ENCODE measurements at regions not wholly inside any gene's neighbourhood (a gene's known extent, or its start where the extent isn't known, plus 50 kb on each side); places are given as distances from the start of the nearest gene placed in this dataset.

- TF ChIP-seq CTCF (IDR thresholded peaks at IDR 0.05; ENCODE audit: low read depth, low read length, missing control alignments): no peak
- no peak overlapping the region for H3K4me3 ChIP-seq (ENCODE audit: low read depth, low read length)
- no peak for DNase-seq (ENCODE audit: low read depth)
These were observed 109.7 kb downstream of the TMTC3 start for GRCh38 chr12:88251798-88252197.

GRCh38 chr12:88253371-88253978, 111.4 kb downstream of the TMTC3 start:
- DNase-seq (ENCODE audit: low read depth): no peak
- TF ChIP-seq CTCF (IDR thresholded peaks at IDR 0.05; ENCODE audit: low read depth, low read length, missing control alignments): no peak
- H3K4me3 ChIP-seq (ENCODE audit: low read depth, low read length): no peak overlapping the region

- H3K4me3 ChIP-seq (ENCODE audit: low read depth, low read length): no peak overlapping the region
- no peak for DNase-seq (ENCODE audit: low read depth)
- no peak for TF ChIP-seq CTCF (IDR thresholded peaks at IDR 0.05; ENCODE audit: low read depth, low read length, missing control alignments)
These were observed 113.1 kb downstream of the TMTC3 start for GRCh38 chr12:88255224-88255623.

- TF ChIP-seq CTCF (IDR thresholded peaks at IDR 0.05; ENCODE audit: low read depth, low read length, missing control alignments): no peak
- no peak for DNase-seq (ENCODE audit: low read depth)
These were observed 113.7 kb downstream of the TMTC3 start for GRCh38 chr12:88255847-88256246.

GRCh38 chr12:88258396-88258795, 116.3 kb downstream of the TMTC3 start:
- TF ChIP-seq CTCF (IDR thresholded peaks at IDR 0.05; ENCODE audit: low read depth, low read length, missing control alignments): no peak
- H3K4me3 ChIP-seq (ENCODE audit: low read depth, low read length): no peak overlapping the region
- DNase-seq (ENCODE audit: low read depth): no peak

More at GRCh38 chr12:88255847-88256246, 113.7 kb downstream of the TMTC3 start:
- H3K4me3 ChIP-seq (ENCODE audit: low read depth, low read length): no peak overlapping the region

- no peak for TF ChIP-seq CTCF (IDR thresholded peaks at IDR 0.05; ENCODE audit: low read depth, low read length, missing control alignments)
- H3K4me3 ChIP-seq (ENCODE audit: low read depth, low read length): no peak overlapping the region
- no peak for DNase-seq (ENCODE audit: low read depth)
These were observed 124.8 kb downstream of the TMTC3 start for GRCh38 chr12:88266806-88267360.

GRCh38 chr12:88267630-88268029, 125.5 kb downstream of the TMTC3 start:
- no peak for DNase-seq (ENCODE audit: low read depth)
- no peak for TF ChIP-seq CTCF (IDR thresholded peaks at IDR 0.05; ENCODE audit: low read depth, low read length, missing control alignments)
- H3K4me3 ChIP-seq (ENCODE audit: low read depth, low read length): no peak overlapping the region

Data from GM12864 (cell line).